H1 (cell line): ENCODE measurements at regions not wholly inside any gene's neighbourhood (a gene's known extent, or its start where the extent isn't known, plus 50 kb on each side); places are given as distances from the start of the nearest gene placed in this dataset.

Experiments
- CHD1 ChIP-seq: IDR thresholded peaks from 2 replicates; pipeline ENCODE4 v1.6.1; 2012; ENCODE audit warnings: low read depth, low read length, improper control_type of control experiment
- CHD7 ChIP-seq: fragments of 300-600 bp; sonication (generic); IDR thresholded peaks from 2 replicates; pipeline ENCODE4 v1.7.1; 2012; ENCODE audit warnings: low read length, moderate library complexity, mild to moderate bottlenecking, inconsistent platforms; ENCODE audit not compliant: insufficient replicate concordance
- CREB1 ChIP-seq: IDR thresholded peaks from 2 replicates; pipeline ENCODE4 v1.6.1; 2012; ENCODE audit warnings: inconsistent platforms
- HDAC6 ChIP-seq: IDR thresholded peaks from one replicate; pipeline ENCODE4 v1.7.1; 2012; ENCODE audit warnings: low read depth, mild to moderate bottlenecking, inconsistent platforms, low read length, moderate library complexity
- JUND ChIP-seq: IDR thresholded peaks from 2 replicates; pipeline ENCODE4 v1.6.1; 2011; ENCODE audit warnings: mild to moderate bottlenecking, improper control_type of control experiment, low read length
- KDM4A ChIP-seq: IDR thresholded peaks from one replicate; pipeline ENCODE4 v1.7.1; 2012; ENCODE audit warnings: low read depth, mild to moderate bottlenecking, moderate library complexity, low read length, inconsistent platforms; ENCODE audit not compliant: severe bottlenecking
- MAFK ChIP-seq: IDR thresholded peaks from 2 replicates; pipeline ENCODE4 v1.6.1; 2012; ENCODE audit warnings: low read depth, mild to moderate bottlenecking, improper control_type of control experiment, low read length
- RFX5 ChIP-seq: IDR thresholded peaks from 2 replicates; pipeline ENCODE4 v1.6.1; 2011; ENCODE audit warnings: low read depth, low read length, improper control_type of control experiment, borderline replicate concordance
- TCF12 ChIP-seq: IDR thresholded peaks from 2 replicates; pipeline ENCODE4 v1.6.1; 2011; ENCODE audit warnings: low read depth, mild to moderate bottlenecking, low read length

DNA sequence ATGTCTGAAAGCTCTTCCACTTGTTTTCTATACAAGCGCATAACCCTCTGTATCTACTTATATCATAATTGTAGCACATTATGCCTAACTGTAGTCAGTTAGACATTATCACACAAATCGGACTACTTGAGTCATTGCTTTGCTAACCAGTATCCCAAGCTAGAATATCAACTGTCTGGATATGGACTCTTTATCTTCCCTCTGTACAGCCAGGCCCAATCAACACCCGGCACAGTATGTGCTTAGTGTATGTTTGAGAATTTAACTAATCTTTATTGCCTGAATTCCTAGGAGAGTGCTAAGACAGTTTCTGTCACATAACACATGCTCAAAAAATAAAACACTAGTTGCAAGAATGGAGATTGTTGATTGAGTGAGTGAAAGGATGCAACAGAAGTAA is 211.2 kb downstream of the ARL4A start (continued):
- TF ChIP-seq CHD7: no peak
- no peak for TF ChIP-seq CREB1
- TF ChIP-seq CHD1: no peak
- no peak for TF ChIP-seq KDM4A
- TF ChIP-seq JUND: no peak
- TF ChIP-seq RFX5: no peak
- no peak for TF ChIP-seq MAFK
- no peak for TF ChIP-seq HDAC6
- TF ChIP-seq TCF12: no peak
